Coronary artery (tissue), 2 donors: ENCODE measurements at regions not wholly inside any gene's neighbourhood (a gene's known extent, or its start where the extent isn't known, plus 50 kb on each side); places are given as distances from the start of the nearest gene placed in this dataset.
"Not testable (repeated sequence)": the region's sequence is repeated elsewhere in the genome, so short reads cannot be mapped to it uniquely, and the experiment has no call there.

Experiments used
- DNase-seq: peaks from one replicate; pipeline ENCODE4 v3.0.0-alpha.2; 2017; ENCODE audit warnings: low spot score
- H3K27ac ChIP-seq, 2 donors: fragments of 200-600 bp; sonication (generic); one replicate each; pipeline ENCODE4 v1.5.1; 2016 to 2019
- H3K4me3 ChIP-seq: fragments of 200-600 bp; sonication (generic); 2 replicates; pipeline ENCODE4 v1.5.1; 2016; ENCODE audit warnings: mild to moderate bottlenecking, moderate library complexity
- CTCF ChIP-seq: fragments of 200-600 bp; sonication (generic); IDR thresholded peaks from one replicate; pipeline ENCODE4 v1.5.1; 2019; ENCODE audit warnings: antibody characterized with exemption

GRCh38 chr13:90838317-90838960, 509.0 kb upstream of the MIR17HG start:
- Histone ChIP-seq H3K27ac (no peak overlapping the region), H3K4me3 (no peak overlapping the region)
- TF ChIP-seq CTCF = no peak
- DNase-seq = no peak

DNA sequence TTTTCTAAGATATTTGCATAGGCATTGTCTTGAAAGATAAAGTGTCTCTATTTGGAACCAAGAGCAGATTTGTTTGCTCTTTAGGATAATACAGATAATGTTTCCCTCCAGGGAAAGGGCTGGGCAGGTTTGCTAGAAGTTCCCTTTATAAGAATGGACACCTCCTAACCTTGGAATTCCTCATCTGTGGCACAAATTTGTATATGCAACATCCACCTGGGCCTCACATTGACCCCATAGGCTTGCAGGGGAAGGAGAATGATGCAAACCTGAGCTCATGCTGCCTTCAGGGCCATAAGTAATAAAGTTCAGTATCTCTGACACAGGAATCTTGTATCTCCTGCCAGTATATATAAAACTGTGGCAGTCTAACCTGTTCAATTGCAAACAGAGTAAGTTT, 508.4 kb upstream of the MIR17HG start:
- Histone ChIP-seq H3K27ac (no peak overlapping the region), H3K4me3 (no peak overlapping the region)
- TF ChIP-seq CTCF = no peak
- DNase-seq = no peak

DNA sequence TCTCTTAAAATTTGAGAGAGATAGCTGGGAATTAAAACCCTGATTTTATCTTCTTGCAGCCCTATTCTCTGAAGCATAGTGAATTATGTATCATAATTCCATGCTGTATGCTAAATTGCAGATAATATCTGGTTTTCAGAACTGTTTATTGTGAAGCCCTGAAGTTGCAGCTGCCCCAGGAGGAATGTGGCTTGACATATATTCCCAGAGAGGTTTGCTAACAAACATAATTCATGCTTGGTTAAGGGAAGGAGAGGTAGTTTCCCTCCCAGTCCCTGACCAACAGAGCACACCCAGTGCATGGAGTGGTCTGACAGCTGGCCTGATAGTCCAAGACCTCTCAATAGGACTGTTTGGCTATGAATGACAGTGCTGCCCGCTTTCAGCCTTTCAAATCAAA, 500.6 kb upstream of the MIR17HG start:
- DNase-seq = no peak
- no peak overlapping the region for H3K4me3 ChIP-seq
- TF ChIP-seq CTCF = no peak
- no peak overlapping the region for H3K27ac ChIP-seq

DNA sequence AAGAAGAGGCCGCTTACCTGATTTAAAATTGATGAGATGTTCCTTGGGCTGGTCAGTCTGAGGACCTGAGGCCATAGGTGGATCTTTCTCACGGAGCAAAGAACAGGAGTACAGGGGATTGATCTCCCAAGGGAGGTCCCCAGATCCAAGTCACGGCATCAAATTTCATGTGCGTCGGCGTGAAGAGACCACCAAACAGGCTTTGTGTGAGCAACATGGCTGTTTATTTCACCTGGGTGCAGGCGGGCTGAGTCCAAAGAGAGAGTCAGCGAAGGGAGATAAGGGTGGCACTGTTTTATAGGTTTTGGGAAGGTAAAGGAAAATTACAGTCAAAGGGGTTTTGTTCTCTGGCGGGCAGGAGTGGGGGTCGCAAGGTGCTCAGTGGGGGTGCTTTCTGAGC, 493.8 kb upstream of the MIR17HG start:
- not testable (repeated sequence) for DNase-seq, H3K4me3 ChIP-seq, H3K27ac ChIP-seq

DNA sequence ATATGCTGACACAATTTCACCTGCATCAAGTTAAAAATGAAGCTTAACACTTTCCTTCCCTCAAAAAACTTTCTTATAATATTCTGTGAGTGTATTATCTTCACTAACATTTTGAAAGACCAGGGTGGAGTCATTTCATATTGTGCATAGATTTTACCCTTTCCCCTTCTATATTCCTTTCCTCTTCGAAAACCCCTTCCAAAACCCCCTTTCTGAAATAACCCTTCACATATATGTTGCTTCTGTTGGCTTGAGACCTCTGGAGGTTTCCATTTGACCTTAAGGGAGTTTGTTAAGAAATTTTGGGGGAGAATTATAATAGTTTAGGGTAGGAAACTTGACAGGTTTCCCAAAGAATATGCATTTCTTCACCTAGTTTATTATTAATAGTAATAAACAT, 489.6 kb upstream of the MIR17HG start:
- no peak for DNase-seq
- H3K4me3 ChIP-seq = no peak overlapping the region
- TF ChIP-seq CTCF = no peak
- H3K27ac ChIP-seq = no peak overlapping the region

DNA sequence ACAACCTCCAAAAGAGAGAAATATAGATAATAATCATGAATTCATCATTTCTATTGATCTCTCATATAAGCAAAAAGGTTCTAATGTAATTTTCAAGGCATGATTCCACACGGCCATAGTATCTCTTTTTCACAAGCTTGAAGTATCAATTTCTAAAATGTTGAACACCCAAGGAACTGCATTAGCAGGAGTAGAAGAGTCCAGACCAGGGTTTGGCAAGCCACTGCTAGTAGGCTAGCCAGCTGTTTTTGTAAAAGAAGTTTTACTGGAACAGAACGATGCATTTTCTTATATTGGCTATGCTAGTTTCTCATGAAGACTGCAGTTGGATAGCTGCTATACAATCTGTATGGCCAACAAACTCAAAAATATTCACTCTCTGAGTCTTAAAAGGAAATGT, 481.5 kb upstream of the MIR17HG start:
- no peak for TF ChIP-seq CTCF
- Histone ChIP-seq H3K4me3 (no peak overlapping the region), H3K27ac (no peak overlapping the region)
- no peak for DNase-seq

- DNase-seq = no peak
- peak overlapping the region; percentile 26 for H3K4me3 ChIP-seq
- TF ChIP-seq CTCF = peak; percentile 52
Observed at GRCh38 chr13:90867336-90867683, 480.2 kb upstream of the MIR17HG start.

More at GRCh38 chr13:90867336-90867683, 480.2 kb upstream of the MIR17HG start:
- H3K27ac ChIP-seq = no peak overlapping the region
